GM19324 (cell line): ENCODE measurements at regions not wholly inside any gene's neighbourhood (a gene's known extent, or its start where the extent isn't known, plus 50 kb on each side); places are given as distances from the start of the nearest gene placed in this dataset.
"Not testable (repeated sequence)": the region's sequence is repeated elsewhere in the genome, so short reads cannot be mapped to it uniquely, and the experiment has no call there.

ENCODE experiments used
- ATAC-seq: cut with Tn5 transposase; IDR thresholded peaks from one replicate; pipeline ENCODE4 v1.9.1; 2021; ENCODE audit warnings: mild to moderate bottlenecking, moderate library complexity; ENCODE audit not compliant: unreplicated experiment, low FRiP score

DNA sequence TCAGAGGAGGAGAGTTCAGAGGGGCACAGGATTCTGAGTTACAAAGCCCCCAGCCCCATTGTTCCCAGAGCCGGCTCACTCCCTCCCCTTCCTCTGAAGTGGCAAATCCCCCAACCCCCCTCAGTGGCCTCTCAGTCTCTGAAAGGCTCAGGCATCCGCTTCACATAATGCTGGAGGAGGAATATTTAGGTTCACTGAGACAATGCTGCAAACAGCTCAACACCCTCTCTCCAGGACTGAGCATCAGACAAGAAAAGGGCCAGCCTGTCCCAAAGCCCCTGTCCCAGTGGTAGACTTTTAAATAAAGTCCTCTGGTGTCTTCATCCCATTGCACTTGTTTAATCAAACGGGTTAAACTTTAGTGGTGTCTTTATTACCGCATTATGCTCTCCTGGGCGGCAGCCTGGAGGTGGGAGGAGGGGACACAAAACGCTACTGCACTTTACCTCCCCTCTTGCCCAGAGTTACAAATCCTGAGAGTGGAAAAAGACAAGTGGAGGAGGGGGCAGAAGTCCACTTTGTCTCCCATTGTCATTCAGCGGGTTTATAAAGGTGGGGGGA, 257.9 kb downstream of the FGFR2 start:
- ATAC-seq, result no peak

DNA sequence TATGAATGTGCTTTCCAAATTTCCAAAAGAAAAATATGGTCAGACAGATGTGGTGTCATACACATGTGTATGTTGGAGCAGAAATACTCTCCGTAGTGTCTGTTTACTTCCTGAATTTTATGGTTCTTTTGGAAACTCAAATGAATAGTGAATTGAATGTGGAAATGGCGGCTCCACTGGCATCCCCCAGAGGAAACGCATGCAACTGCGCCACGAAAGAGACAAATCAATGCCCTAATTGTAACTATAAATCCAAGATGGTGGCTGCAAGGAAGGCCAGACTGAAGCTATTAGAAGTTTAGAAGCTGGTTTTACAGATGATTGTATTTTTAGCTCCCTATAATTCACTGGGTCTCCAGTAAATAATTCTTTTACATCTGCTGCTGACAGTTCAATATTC, 246.7 kb downstream of the FGFR2 start:
- no peak for ATAC-seq

DNA sequence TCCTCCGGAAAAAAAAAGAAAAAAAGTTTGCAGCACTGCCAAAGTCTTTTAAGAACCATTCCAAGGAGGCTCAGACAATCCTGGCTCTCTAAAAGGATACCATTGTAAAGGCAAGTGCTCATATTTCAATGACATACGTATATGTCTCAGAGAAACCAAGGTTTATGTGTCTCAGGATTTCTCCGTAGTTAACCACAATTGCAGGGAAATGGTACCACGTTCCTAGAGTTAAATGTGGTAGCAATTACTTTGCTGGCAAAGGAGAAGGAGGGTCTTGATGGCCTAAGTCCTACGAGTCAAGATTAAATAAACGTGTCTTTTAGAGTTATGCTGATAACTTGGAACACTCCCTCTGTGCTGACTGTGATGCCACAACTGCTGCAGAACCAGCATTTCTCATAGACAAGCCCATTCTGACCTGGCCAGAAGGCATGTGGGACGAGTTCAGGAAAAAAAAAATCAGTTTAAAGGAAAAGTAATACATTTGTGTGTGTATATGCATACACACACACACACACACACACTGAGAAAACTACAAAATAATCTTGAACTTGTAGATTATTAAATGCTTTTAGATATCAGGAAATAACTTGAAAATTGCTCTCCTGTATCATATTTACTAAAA, 245.9 kb downstream of the FGFR2 start:
- ATAC-seq, result no peak

DNA sequence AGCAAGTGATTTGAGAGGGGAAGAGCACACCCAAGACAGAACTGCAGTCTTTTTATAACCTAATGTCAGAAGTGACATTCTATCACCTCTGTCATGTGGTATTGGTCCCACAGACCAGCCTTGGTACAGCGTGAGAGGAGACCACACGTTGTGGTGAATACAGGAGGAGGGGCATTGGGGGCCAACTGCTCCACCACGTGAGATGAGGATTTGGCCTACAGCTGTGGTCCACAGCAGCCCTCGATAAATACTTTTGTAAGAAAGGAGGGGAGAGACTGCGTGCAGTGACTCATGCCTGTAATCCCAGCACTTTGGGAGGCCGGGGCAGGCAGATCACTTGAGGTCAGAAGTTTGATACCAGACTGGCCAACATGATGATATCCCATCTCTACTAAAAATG, 243.1 kb downstream of the FGFR2 start:
- ATAC-seq, result no peak

DNA sequence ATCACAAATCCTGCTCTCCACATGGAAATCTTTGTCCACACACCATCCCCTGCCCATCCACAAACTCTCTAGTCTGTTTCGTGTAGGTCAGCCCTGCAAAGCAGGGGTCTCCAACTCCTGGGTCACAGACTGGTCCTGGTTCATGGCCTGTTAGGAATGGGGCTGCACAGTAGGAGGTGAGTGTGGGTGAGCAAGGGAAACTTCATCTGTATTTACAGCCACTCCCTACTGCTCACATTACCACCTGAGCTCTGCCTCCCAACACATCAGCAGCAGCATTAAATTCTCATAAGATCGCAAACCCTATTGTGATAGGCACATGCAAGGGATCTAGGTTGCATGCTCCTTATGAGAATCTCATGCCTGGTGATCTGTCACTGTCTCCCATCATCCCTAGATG, 242.1 kb downstream of the FGFR2 start:
- no peak for ATAC-seq

DNA sequence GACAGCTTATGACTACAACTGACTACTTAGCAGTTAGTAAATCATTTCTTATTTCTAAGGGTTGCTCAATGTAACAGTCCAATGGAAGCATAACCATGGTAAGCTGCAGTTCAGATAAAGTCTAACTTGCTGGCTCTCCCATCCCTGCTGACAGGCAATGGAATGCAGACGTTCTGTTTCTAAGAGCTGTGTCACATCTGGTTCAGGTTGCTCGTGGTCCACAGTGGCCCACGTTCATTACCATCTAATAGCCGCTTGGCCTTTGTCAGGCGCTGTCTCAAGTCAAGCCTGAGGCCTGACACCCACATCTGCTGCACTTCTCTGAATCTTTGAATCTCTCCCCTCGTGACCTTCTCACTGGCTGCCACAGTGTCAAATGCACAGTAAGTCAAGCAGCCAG, 240.8 kb downstream of the FGFR2 start:
- no peak for ATAC-seq

DNA sequence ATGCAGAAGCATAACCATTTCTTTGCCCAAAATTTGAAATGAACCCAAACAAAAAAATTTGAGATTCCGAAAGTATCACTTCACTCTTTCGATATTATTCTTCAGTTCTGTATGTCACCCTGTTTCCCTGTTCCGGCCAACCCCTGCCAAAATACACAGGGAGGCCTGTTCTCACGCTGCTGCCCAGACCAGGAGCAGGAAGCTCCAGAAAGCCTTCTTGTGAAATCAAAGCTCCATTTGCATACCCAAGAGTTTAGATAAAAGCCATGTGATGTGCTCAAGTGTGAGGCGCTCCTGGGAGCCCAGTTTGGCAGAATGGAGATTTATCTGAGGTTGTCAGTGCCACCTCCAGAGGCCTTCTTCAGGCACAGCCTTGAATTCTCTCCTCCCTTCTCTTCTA, 236.2 kb downstream of the FGFR2 start:
- no peak for ATAC-seq

DNA sequence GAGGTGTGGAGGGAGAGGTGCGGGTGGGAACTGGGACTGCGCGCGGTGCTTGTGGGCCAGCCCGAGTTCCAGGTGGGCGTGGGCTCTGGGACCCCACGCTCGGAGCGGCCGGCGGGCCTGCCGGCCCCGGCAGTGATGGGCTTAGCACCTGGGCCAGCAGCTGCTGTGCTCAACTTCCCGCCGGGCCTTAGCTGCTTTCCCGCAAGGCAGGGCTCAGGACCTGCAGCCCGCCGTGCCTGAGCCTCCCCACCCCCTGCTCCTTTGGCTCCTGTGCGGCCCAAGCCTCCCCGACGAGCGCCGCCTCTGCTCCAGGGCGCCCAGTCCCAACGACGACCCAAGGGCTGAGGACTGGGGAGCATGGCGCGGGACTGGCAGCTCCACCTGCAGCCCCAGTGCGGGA, 232.7 kb downstream of the FGFR2 start:
- no peak for ATAC-seq

DNA sequence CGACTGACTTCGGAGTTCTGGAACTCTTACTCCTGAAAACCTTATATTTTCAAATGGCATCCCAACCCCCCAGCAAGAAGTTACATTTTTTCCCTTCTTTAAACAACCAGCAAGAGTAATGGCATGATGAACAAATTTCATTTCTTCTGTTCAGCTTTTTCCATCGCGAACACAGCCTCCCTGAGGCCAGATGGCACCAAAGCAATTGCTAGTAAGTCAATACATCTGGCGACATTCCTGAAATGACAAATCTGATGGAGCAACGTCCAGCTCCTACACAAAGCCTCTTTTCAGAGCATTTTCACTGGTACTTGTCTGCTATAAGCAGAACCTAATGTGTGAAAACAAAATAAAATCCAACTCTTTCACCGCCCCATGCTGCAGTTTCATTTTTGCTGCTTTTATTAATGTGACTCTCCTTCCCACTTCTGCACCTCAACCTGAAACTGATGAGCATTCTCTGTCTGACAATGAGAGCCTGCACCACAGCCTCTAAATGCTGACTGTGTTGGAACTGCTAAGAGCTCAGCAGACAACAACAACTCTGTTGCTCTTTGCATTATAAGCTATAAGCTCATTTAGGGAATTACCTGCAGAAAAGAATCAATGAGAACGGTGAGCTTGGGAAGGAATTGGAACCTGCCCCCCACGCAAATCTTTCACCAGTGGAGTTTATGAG, 229.8 kb downstream of the FGFR2 start:
- no peak for ATAC-seq

DNA sequence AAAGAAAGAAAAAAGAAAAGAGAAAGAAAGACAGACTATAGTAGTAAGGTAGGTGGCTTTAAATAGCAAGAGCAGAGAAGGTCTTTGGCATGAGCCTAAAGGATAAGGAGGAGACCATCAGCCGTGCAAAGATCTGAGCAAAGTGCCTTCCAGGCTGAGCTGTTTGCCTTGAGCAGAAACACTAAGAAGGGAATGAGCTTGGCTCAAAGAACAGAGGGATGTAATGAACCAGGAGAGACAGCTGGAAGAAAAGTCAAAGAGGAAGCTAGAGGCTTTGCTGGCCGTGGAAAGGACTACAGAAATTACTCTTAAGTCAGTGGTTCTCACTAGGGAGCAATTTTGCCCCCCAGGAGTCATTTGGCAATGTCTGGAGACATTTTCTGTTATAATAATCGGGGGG, 228.6 kb downstream of the FGFR2 start:
- no peak for ATAC-seq

DNA sequence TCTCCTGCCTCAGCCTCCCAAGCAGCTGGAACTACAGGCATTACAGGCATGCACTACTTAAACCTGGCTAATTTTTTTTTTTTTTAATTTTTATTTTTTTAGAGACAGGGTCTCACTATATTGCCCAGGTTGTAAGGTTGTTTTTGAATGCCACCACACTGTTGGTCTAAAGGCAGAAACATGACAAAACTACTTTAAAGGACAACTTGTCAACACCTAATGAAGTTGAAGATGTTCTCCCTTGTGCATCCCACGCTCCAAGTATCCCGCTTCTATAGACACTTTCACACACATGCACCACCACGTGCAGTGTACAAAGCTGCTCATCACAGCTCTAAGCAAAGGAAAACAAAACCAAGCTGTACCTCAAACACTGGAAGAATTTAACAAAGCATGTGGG, 226.4 kb downstream of the FGFR2 start:
- ATAC-seq, result no peak

DNA sequence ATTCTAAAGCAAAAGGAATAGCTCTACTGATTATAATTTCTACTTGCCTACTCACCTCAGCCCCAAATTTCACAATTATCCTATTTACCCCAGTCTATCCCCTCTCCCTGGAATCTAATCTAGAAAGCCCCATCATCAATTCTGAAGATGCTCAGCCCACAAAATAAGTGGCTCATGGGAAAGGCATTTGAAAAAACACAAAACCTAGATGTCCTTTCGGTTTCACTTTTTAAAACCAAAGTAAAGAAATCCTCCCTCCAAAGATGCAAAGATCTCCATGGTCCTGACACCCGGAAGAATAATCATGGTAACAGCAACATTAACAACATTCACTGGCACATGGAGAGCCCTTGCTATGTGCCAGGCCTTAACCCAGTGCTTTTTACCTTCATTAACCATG, 224.8 kb downstream of the FGFR2 start:
- no peak for ATAC-seq

DNA sequence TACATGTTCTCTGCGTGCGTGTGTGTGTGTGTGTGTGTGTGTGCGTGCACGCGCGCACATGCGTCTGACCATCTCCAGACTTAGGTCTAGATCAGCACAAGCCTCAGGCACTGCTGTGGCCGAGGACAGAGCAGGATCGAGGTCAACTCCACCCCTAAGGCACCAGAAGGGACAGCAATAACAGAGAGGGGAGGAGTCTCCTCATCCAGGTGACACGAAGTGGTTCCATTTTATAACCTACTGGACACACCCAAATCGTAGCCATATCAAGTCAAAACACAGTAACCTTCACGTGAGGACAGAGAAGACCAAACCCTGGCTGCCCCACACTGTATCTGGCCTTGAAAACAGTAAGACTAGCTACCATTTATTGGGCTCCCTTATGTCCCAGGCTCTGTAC, 224.1 kb downstream of the FGFR2 start:
- ATAC-seq, result no peak

DNA sequence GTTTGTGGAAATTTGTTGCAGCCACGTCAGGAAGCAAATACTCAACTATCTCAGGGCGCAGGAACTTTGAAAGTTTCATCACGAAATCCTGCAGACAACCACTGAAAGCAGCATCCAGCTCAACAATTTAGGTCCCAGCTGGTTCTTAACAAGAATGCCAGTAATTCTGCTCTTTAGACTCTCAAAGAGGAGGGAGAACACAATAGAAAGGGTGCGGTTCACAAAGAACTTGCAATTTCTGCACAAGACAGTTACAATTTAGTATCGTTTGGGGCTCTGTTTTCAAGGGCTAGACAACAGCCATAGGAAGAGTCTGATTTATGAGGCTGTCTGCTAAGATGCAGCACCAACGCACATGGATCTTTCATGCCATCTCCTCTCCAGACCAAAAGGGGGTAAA, 223.1 kb downstream of the FGFR2 start:
- no peak for ATAC-seq

DNA sequence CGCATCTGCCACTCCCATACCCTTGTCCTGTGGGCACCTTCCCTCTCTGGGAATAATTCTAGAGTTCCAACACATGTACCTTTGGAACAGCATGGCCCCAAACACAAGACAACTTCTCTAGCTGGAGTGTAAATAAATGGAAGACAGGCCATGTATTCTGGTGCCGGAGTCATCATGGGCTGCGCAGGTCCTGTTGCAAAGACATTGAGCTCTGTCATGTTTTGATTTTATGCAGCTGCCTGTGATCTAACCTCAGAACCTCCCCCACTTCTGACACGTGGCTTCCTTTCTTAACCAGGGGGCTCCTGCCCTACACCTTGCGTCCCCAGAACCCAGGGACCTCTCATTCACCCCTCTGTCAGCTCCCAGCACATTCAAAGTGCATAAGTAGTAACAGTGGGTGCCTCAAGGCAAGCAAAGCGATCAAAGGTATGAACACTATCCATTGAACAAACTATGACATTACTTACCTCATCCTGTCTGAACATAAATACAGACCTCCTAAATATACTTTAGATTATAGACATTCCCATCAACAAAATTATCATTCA, 219.9 kb downstream of the FGFR2 start:
- ATAC-seq, result no peak

DNA sequence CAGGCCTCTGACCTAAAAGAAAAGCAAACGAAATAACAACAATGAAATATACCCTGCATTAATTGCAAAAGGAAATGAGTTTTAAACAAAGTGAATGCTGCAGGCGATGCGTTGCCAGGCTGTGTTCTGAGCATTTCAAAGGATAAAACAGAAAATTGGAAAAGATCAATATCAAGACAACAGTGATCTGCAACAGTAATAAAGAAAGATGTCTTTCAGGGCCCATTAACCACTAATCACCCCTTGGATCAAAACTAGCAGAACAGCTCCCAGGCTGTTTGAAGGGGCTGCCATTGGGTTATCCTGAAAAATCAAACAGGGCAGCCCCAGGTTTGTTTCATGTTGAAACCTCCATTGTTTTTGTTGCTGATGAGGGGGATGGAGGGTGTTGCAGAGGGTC, 219.2 kb downstream of the FGFR2 start:
- no peak for ATAC-seq

DNA sequence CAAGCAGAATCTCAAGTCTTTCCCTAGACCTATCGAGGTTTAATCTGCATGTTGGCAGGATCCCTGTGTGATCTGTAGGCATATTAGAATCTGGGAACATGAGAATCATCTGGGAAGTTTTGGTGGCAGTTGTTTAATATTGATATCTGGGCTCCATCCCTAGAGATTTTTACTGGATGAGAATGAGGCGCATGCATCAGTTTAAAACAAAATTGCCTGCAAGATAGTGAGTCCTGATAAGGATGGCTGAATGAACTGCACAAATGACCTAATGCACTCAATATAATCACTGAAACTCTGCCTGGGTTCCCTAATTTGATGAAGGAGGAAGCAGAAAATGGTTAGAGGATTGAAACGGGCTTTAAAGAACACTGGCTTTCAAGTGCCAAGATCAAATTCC, 218.0 kb downstream of the FGFR2 start:
- ATAC-seq, result no peak

DNA sequence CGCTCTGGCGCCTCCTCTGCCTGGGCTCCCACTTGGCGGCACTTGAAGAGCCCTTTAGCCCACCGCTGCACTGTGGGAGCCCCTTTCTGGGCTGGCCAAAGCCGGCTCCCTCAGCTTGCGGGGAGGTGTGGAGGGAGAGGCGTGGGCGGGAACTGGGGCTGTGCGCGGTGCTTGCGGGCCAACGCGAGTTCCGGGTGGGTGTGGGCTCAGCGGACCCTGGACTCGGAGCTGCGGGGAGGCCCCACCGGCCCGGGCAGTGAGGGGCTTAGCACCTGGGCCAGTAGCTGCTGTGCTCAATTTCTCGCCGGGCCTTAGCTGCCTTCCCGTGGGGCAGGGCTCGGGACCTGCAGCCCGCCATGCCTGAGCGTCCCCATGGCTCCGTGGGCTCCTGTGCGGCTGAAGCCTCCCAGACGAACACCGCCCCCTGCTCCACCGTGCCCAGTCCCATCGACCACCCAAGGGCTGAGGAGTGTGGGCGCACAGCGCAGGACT, 216.2 kb downstream of the FGFR2 start:
- ATAC-seq, result not testable (repeated sequence)

DNA sequence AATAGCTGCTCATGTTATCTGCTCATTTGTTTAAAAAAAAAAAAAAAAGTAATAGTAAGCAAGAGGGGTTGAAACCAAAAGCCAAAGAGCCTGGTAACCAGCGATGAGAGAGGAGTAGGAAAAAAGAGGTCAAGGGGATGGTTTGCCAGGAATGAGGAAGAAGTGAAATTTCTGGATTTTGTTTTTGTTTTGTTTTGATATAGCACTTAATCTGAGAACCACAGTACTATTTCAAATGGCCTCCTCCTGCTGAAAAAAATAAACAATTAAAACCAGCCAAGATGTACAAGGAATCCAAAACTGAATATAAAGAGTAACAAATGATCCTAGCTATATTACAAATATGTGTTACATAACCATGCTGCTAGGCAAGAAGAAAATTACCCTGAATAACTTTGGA, 213.1 kb downstream of the FGFR2 start:
- no peak for ATAC-seq

DNA sequence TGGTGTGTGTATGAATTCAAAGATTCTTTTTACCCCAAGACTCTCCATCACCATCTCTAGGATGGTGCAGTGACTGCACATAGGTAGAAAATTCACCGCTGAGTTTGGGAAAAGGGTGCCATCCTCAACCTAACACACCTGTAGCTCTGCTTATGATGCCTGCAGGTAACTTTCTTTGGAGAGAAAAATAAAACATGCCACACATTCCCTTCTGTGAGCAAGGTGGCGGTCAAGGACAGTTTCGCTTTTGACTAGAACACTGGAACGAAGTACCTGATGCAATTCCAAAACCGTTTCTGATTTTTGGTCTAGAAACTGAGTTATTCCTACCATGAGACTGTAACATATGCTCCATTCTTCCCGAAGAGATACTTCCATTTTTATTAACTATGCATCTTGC, 205.6 kb downstream of the FGFR2 start:
- no peak for ATAC-seq

DNA sequence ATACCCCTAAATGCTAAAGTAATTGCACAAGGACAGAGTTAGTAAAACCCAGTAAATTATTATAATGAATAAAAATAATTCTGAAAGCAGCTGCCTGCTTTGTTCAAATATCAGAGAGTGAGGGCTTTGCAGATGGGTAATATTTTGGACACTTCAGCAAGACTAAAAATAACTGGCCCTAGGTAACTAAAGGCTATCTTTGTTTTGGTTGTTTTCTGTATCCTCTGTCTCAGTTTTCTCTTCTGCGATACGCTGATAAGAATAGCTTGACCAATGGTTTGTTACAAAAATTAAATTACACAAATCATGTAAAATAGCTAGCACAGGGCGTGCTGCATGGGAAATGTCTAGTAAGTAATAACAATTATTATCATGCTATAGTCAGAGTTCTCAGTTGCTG, 204.7 kb downstream of the FGFR2 start:
- ATAC-seq, result no peak

DNA sequence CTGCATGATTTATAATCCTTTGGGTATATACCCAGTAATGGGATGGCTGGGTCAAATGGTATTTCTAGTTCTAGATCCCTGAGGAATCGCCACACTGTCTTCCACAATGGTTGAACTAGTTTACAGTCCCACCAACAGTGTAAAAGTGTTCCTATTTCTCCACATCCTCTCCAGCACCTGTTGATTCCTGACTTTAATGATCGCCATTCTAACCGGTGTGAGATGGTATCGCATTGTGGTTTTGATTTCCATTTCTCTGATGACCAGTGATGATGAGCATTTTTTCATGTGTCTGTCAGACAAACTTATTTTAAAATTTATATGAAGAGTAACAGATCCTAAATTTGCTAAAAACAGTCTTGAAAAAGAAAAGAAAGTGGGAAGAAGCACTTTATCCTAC, 197.7 kb downstream of the FGFR2 start:
- not testable (repeated sequence) for ATAC-seq
